ENCODE measurements at regions not wholly inside any gene's neighbourhood (a gene's known extent, or its start where the extent isn't known, plus 50 kb on each side); places are given as distances from the start of the nearest gene placed in this dataset.

GRCh38 chr2:107591561-107592279 lies 235.0 kb upstream of the RGPD4 start:
- Histone ChIP-seq H3K27ac (ENCODE audit: low read depth, low read length, poor library complexity, severe bottlenecking) (no peak overlapping the region), H3K27me3 (replicated peaks; ENCODE audit: insufficient read depth, low read depth, low read length, poor library complexity) (no peaks in the 10 kb centered on the region), H3K9me3 (ENCODE audit: low read depth, low read length, poor library complexity, severe bottlenecking) (peaks cover 12% of the 10 kb centered on the region), H3K4me1 (ENCODE audit: insufficient read depth, low read length, poor library complexity, severe bottlenecking) (no peaks in the 10 kb centered on the region), H3K36me3 (ENCODE audit: insufficient read depth, low read length, poor library complexity, severe bottlenecking) (no peaks in the 10 kb centered on the region), H3K4me3 (ENCODE audit: low read depth, low read length, poor library complexity, severe bottlenecking) (no peak overlapping the region)
- no TSS peak for BruUV-seq (replicated peaks)
- intact Hi-C loops (cut with micrococcal nuclease; ENCODE audit: unreplicated experiment): no loop called here
- no peak for DNase-seq (ENCODE audit: low spot score)
- TF ChIP-seq EZH2 (IDR thresholded peaks at IDR 0.05; ENCODE audit: borderline replicate concordance, low read depth, low read length, poor library complexity, severe bottlenecking) (no peak), CTCF (conservative IDR thresholded peaks at IDR 0.05; ENCODE audit: low read depth, low read length) (no peak)
- ChIA-PET CTCF (no interaction called here), POLR2A (ENCODE audit: low non-redundant PET) (no interaction called here)

GRCh38 chr2:107592280-107592624 lies 234.4 kb upstream of the RGPD4 start:
- POLR2A ChIA-PET (ENCODE audit: low non-redundant PET): no interaction called here
- DNase-seq (ENCODE audit: low spot score): no peak
- BruUV-seq (replicated peaks): no TSS peak

GRCh38 chr2:107595285-107595684 lies 231.4 kb upstream of the RGPD4 start:
- DNase-seq (ENCODE audit: low spot score): no peak
- Histone ChIP-seq H3K4me1 (ENCODE audit: insufficient read depth, low read length, poor library complexity, severe bottlenecking) (no peaks in the 10 kb centered on the region), H3K36me3 (ENCODE audit: insufficient read depth, low read length, poor library complexity, severe bottlenecking) (no peaks in the 10 kb centered on the region), H3K4me3 (ENCODE audit: low read depth, low read length, poor library complexity, severe bottlenecking) (no peak overlapping the region), H3K27me3 (replicated peaks; ENCODE audit: insufficient read depth, low read depth, low read length, poor library complexity) (no peaks in the 10 kb centered on the region), H3K9me3 (ENCODE audit: low read depth, low read length, poor library complexity, severe bottlenecking) (peaks cover 12% of the 10 kb centered on the region), H3K27ac (ENCODE audit: low read depth, low read length, poor library complexity, severe bottlenecking) (no peak overlapping the region)
- no peak for TF ChIP-seq CTCF (conservative IDR thresholded peaks at IDR 0.05; ENCODE audit: low read depth, low read length)
- TF ChIP-seq EZH2 (IDR thresholded peaks at IDR 0.05; ENCODE audit: borderline replicate concordance, low read depth, low read length, poor library complexity, severe bottlenecking): no peak
- no TSS peak for BruUV-seq (replicated peaks)
- POLR2A ChIA-PET (ENCODE audit: low non-redundant PET): no interaction called here
- intact Hi-C loops (cut with micrococcal nuclease; ENCODE audit: unreplicated experiment): no loop called here
- CTCF ChIA-PET: no interaction called here

More at GRCh38 chr2:107592280-107592624, 234.4 kb upstream of the RGPD4 start:
- CTCF ChIA-PET: no interaction called here
- peaks cover 12% of the 10 kb centered on the region for H3K9me3 ChIP-seq (ENCODE audit: low read depth, low read length, poor library complexity, severe bottlenecking)
- TF ChIP-seq EZH2 (IDR thresholded peaks at IDR 0.05; ENCODE audit: borderline replicate concordance, low read depth, low read length, poor library complexity, severe bottlenecking) (no peak), CTCF (conservative IDR thresholded peaks at IDR 0.05; ENCODE audit: low read depth, low read length) (no peak)
- no peaks in the 10 kb centered on the region for H3K27me3 ChIP-seq (replicated peaks; ENCODE audit: insufficient read depth, low read depth, low read length, poor library complexity)
- H3K36me3 ChIP-seq (ENCODE audit: insufficient read depth, low read length, poor library complexity, severe bottlenecking): no peaks in the 10 kb centered on the region
- H3K4me3 ChIP-seq (ENCODE audit: low read depth, low read length, poor library complexity, severe bottlenecking): no peak overlapping the region
- H3K27ac ChIP-seq (ENCODE audit: low read depth, low read length, poor library complexity, severe bottlenecking): no peak overlapping the region
- intact Hi-C loops (cut with micrococcal nuclease; ENCODE audit: unreplicated experiment): no loop called here
- no peaks in the 10 kb centered on the region for H3K4me1 ChIP-seq (ENCODE audit: insufficient read depth, low read length, poor library complexity, severe bottlenecking)

Data from A673 (cell line).